T-helper 2 cell treated with Interferon-gamma antibody and Interleukin-4, amounts not matched to agents 5 μg/mL and 100 μg/mL, for 36 hours (primary cell): ENCODE measurements at regions not wholly inside any gene's neighbourhood (a gene's known extent, or its start where the extent isn't known, plus 50 kb on each side); places are given as distances from the start of the nearest gene placed in this dataset.
A peak's percentile ranks its signal among the peaks of the same experiment; 100 is the strongest.

Experiments
- DNase-seq: peaks from one replicate; pipeline ENCODE4 v3.0.0; 2021; ENCODE audit warnings: low spot score
- H3K27ac Mint-ChIP-seq: one replicate; pipeline ENCODE4 v1.8.0; 2021; ENCODE audit warnings: mild to moderate bottlenecking, mixed read lengths
- H3K27me3 Mint-ChIP-seq: one replicate; pipeline ENCODE4 v1.8.0; 2021; ENCODE audit warnings: low read depth, mixed read lengths
- H3K36me3 Mint-ChIP-seq: one replicate; pipeline ENCODE4 v1.8.0; 2021; ENCODE audit warnings: low read depth, mixed read lengths
- H3K4me1 Mint-ChIP-seq: one replicate; pipeline ENCODE4 v1.8.0; 2021; ENCODE audit warnings: low read depth, mixed read lengths
- H3K4me3 Mint-ChIP-seq: one replicate; pipeline ENCODE4 v1.8.0; 2022; ENCODE audit warnings: mild to moderate bottlenecking, moderate library complexity, mixed read lengths
- H3K9me3 Mint-ChIP-seq: one replicate; pipeline ENCODE4 v1.8.0; 2021; ENCODE audit warnings: mixed read lengths

- peaks cover 6% of the 10 kb centered on the region for H3K27me3 Mint-ChIP-seq
- no peak for DNase-seq
- H3K27ac Mint-ChIP-seq = no peak overlapping the region
- no peaks in the 10 kb centered on the region for H3K4me1 Mint-ChIP-seq
- no peak overlapping the region for H3K4me3 Mint-ChIP-seq
- no peaks in the 10 kb centered on the region for H3K9me3 Mint-ChIP-seq
- no peaks in the 10 kb centered on the region for H3K36me3 Mint-ChIP-seq
These were observed 230.5 kb upstream of the CAMK1G start for GRCh38 chr1:209353053-209353452.

GRCh38 chr1:209354111-209354839, 229.2 kb upstream of the CAMK1G start:
- Mint-ChIP-seq H3K36me3 (no peaks in the 10 kb centered on the region), H3K27me3 (peaks cover 3% of the 10 kb centered on the region), H3K9me3 (no peaks in the 10 kb centered on the region), H3K4me3 (no peak overlapping the region), H3K27ac (no peak overlapping the region), H3K4me1 (no peaks in the 10 kb centered on the region)
- peak; percentile 36 for DNase-seq

GRCh38 chr1:209354840-209355165, 228.7 kb upstream of the CAMK1G start:
- no peaks in the 10 kb centered on the region for H3K36me3 Mint-ChIP-seq
- no peak overlapping the region for H3K4me3 Mint-ChIP-seq
- H3K4me1 Mint-ChIP-seq = no peaks in the 10 kb centered on the region
- no peaks in the 10 kb centered on the region for H3K9me3 Mint-ChIP-seq
- no peak overlapping the region for H3K27ac Mint-ChIP-seq
- H3K27me3 Mint-ChIP-seq = peaks cover 3% of the 10 kb centered on the region
- DNase-seq = no peak

DNA sequence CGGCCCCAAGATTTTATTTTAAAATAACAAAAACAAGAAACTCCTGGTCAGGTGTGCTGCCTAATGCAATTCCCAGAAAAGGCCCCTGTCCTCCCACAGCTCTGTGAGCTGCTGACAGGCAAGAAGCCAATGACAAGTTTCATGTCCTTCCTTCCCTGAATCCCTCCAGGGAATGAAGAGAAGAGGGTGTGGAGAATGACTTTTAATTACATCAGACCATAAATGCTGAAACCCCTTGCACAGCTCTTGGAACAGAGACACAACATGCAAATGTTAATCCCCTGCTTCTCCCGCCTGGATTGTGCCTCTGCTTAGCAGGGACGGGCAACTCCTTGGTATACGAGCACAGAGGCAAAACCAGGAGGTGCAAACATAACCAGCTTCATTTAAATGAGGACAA, 228.1 kb upstream of the CAMK1G start:
- Mint-ChIP-seq H3K36me3 (no peaks in the 10 kb centered on the region), H3K9me3 (no peaks in the 10 kb centered on the region), H3K4me3 (no peak overlapping the region), H3K27ac (no peak overlapping the region), H3K4me1 (no peaks in the 10 kb centered on the region), H3K27me3 (peaks cover 3% of the 10 kb centered on the region)
- no peak for DNase-seq

GRCh38 chr1:209356976-209357377, 226.5 kb upstream of the CAMK1G start:
- H3K4me3 Mint-ChIP-seq = no peak overlapping the region
- DNase-seq = no peak
- H3K9me3 Mint-ChIP-seq = no peaks in the 10 kb centered on the region
- H3K36me3 Mint-ChIP-seq = no peaks in the 10 kb centered on the region
- peaks cover 5% of the 10 kb centered on the region for H3K27me3 Mint-ChIP-seq
- no peak overlapping the region for H3K27ac Mint-ChIP-seq
- no peaks in the 10 kb centered on the region for H3K4me1 Mint-ChIP-seq

GRCh38 chr1:209363112-209363511, 220.4 kb upstream of the CAMK1G start:
- H3K27ac Mint-ChIP-seq = no peak overlapping the region
- peaks cover 11% of the 10 kb centered on the region for H3K27me3 Mint-ChIP-seq
- H3K36me3 Mint-ChIP-seq = no peaks in the 10 kb centered on the region
- no peak for DNase-seq
- no peaks in the 10 kb centered on the region for H3K4me1 Mint-ChIP-seq
- H3K9me3 Mint-ChIP-seq = no peaks in the 10 kb centered on the region
- H3K4me3 Mint-ChIP-seq = no peak overlapping the region

DNA sequence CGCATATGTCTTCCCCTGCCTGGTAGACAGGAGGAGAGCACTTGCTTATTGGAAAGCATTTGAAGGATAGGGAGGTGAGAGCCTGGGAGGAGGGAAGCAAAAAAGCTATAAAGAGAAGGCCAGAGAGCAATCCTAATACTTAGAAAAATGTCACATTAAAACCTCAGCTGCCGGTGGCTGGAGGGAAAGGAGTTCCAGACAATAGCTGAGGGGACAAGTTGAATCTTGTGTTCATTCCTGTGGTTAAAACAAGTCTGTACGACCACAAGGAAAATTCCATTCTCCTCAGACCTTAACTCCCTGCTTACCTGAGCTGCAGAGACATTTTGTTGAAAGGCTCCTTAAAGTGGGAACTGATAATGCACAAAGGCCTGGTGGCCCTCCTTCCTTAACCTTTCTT, 218.8 kb upstream of the CAMK1G start:
- Mint-ChIP-seq H3K36me3 (no peaks in the 10 kb centered on the region), H3K9me3 (no peaks in the 10 kb centered on the region), H3K27me3 (peaks cover 13% of the 10 kb centered on the region), H3K4me3 (no peak overlapping the region), H3K4me1 (no peaks in the 10 kb centered on the region), H3K27ac (no peak overlapping the region)
- no peak for DNase-seq

GRCh38 chr1:209367061-209367772, 216.3 kb upstream of the CAMK1G start:
- DNase-seq = no peak
- Mint-ChIP-seq H3K4me3 (no peak overlapping the region), H3K9me3 (no peaks in the 10 kb centered on the region), H3K27me3 (peaks cover 8% of the 10 kb centered on the region), H3K27ac (no peak overlapping the region), H3K4me1 (no peaks in the 10 kb centered on the region), H3K36me3 (no peaks in the 10 kb centered on the region)

GRCh38 chr1:209368864-209369598, 214.5 kb upstream of the CAMK1G start:
- Mint-ChIP-seq H3K4me1 (no peaks in the 10 kb centered on the region), H3K36me3 (no peaks in the 10 kb centered on the region), H3K27me3 (peaks cover 4% of the 10 kb centered on the region), H3K9me3 (no peaks in the 10 kb centered on the region), H3K4me3 (no peak overlapping the region), H3K27ac (no peak overlapping the region)
- DNase-seq = no peak

DNA sequence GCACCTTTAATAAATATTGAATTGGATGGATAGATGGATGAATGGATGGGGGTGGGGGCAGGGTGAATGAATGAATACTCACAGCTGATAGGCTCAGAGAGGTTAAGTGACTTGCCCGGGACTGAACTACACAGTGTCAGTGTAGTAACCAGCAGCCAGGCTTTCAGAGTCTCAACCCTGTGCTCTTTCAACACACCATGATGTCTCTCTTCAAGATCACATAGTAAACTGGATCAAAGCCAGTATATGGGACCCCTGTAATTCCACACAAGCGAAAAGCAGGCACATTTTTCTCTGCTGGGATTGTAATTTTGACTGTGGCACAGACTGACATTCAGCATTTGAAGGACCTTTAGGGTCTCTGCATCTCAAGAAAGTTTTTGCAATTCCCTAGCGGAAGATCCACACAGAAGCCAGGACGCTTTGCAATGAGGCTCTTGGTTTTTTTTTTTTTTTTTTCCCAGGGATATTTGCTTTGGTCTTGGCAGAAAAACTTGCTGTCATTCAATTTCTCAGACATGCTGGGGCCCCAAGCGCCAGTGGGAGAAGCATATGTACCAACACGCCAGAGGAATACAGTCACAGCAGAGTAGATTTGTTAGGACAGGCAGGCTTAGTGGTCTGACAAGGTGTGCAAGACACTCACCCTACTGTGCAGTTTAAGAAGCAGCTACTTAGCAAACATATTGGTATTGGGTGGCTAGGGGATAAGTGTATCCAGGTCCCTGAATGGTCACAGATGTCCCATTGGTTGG, 213.1 kb upstream of the CAMK1G start:
- Mint-ChIP-seq H3K4me1 (no peaks in the 10 kb centered on the region), H3K4me3 (no peak overlapping the region), H3K36me3 (no peaks in the 10 kb centered on the region), H3K27me3 (peaks cover 3% of the 10 kb centered on the region), H3K27ac (no peak overlapping the region), H3K9me3 (no peaks in the 10 kb centered on the region)
- no peak for DNase-seq

DNA sequence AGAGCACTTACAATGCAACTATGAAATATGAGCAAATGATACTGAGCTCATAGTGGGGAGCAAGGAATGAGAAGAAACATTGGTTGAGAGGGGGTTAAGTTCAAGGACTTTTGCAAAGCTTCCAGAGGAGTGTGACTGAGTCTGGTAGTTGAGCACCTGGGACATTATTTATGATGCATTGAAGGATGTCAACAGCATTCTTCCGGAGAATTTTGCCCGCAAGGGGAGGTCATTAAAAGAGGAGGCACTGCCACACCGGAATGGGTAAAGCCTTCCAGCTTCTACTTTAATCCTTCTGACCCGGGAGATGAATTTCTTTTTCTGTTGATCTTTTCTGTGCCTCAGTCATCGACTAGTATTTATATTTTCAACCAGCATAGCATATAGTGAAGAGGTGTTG, 208.4 kb upstream of the CAMK1G start:
- no peaks in the 10 kb centered on the region for H3K9me3 Mint-ChIP-seq

DNA sequence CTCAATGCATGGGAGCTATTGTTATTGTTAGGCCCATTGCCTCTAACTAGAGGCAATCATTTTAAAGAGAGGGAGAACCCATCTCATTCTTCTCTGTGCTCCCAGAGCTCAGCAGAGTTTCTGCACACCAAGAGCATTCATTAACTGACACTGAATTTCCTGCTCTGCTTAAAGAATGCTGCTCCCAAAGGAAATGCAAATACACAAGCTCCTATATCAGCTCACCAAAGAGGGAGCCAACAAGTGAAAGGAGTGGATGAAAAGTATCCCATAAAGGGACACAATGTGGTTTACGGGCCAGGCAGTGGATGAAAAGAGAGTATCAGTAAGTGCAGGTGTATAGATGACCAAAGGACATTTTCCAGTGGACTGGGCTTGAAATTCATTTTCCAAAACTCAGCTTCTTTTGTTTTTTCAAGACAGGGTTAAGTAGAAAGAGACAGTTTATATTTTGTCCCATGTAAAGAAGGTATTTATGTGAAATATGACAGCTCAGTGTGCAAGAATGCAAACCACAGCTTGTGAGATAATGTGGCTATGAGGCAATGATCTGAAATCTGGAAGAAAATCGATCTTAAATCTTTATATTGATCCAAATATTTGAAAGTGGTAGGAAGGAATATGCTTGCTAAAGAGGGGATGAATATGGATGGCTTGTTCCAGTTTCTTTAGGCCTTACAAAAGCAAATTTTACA, 207.7 kb upstream of the CAMK1G start:
- H3K9me3 Mint-ChIP-seq = no peaks in the 10 kb centered on the region
- H3K4me1 Mint-ChIP-seq = no peaks in the 10 kb centered on the region
- H3K27me3 Mint-ChIP-seq = peaks cover 1% of the 10 kb centered on the region
- no peak overlapping the region for H3K4me3 Mint-ChIP-seq
- DNase-seq = no peak
- no peaks in the 10 kb centered on the region for H3K36me3 Mint-ChIP-seq
- H3K27ac Mint-ChIP-seq = no peak overlapping the region

More for the DNA sequence above, 208.4 kb upstream of the CAMK1G start:
- H3K4me3 Mint-ChIP-seq = no peak overlapping the region
- no peaks in the 10 kb centered on the region for H3K36me3 Mint-ChIP-seq
- DNase-seq = no peak
- no peaks in the 10 kb centered on the region for H3K4me1 Mint-ChIP-seq
- no peak overlapping the region for H3K27ac Mint-ChIP-seq
- H3K27me3 Mint-ChIP-seq = peaks cover 1% of the 10 kb centered on the region

DNA sequence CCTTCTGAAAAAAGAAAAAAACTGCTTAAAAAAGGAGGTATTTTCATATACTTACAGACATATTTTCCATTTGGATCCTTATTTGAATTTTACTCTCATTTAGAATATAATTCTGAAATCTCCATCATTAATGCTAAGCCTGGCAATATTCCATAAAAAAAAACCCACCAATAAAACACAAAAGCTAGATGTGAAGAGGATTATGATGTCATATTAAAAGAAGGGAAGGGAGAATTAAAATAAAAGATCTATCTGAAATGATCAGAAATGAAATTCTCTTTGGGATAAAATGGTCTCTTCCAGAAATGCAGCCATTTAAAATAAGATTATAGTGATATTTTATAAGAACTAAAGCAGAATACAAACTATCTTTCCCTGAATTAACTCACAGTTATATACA, 206.7 kb upstream of the CAMK1G start:
- no peaks in the 10 kb centered on the region for H3K36me3 Mint-ChIP-seq

More for the DNA sequence above, 206.7 kb upstream of the CAMK1G start:
- H3K4me1 Mint-ChIP-seq = no peaks in the 10 kb centered on the region
- no peak overlapping the region for H3K4me3 Mint-ChIP-seq
- H3K27me3 Mint-ChIP-seq = peaks cover 1% of the 10 kb centered on the region
- no peaks in the 10 kb centered on the region for H3K9me3 Mint-ChIP-seq
- no peak overlapping the region for H3K27ac Mint-ChIP-seq
- no peak for DNase-seq
